Spleen (tissue), 11 donors: ENCODE measurements at regions not wholly inside any gene's neighbourhood (a gene's known extent, or its start where the extent isn't known, plus 50 kb on each side); places are given as distances from the start of the nearest gene placed in this dataset.

Source experiments
- DNase-seq: peaks from one replicate; pipeline ENCODE4 v3.0.0-alpha.2; 2020
- H3K27ac ChIP-seq, 8 donors: fragments of 200-600 bp; sonication (generic) in 7 of 8; 1 replicate in 4 of 8; 2 replicates in 4 of 8; pipeline versions ENCODE4 v1.5.0 to v1.8.0; 2016 to 2021; ENCODE audit warnings: inconsistent platforms in 4 of 8, mild to moderate bottlenecking in 4 of 8, moderate library complexity in 1 of 8
- H3K27me3 ChIP-seq, 7 donors: fragments of 200-600 bp; sonication (generic) in 6 of 7; replicated peaks in 1 of 7; 1 replicate in 4 of 7; 2 replicates in 3 of 7; pipeline versions ENCODE4 v1.5.0 to v1.8.0; 2016 to 2021; ENCODE audit warnings: inconsistent platforms in 3 of 7, mild to moderate bottlenecking in 1 of 7
- H3K36me3 ChIP-seq, 6 donors: fragments of 200-600 bp; sonication (generic) in 5 of 6; 1 replicate in 4 of 6; 2 replicates in 2 of 6; pipeline versions ENCODE4 v1.5.0 to v1.8.0; 2016 to 2021; ENCODE audit warnings: inconsistent platforms in 2 of 6
- H3K4me1 ChIP-seq, 6 donors: fragments of 200-600 bp; sonication (generic) in 5 of 6; 1 replicate in 3 of 6; 2 replicates in 3 of 6; pipeline versions ENCODE4 v1.5.0 to v1.8.0; 2016 to 2021; ENCODE audit warnings: inconsistent platforms in 3 of 6
- H3K4me3 ChIP-seq, 8 donors: fragments of 200-600 bp; sonication (generic) in 7 of 8; 1 replicate in 4 of 8; 2 replicates in 4 of 8; pipeline versions ENCODE4 v1.5.0 to v1.8.0; 2016 to 2021; ENCODE audit warnings: inconsistent platforms in 4 of 8, mild to moderate bottlenecking in 4 of 8, moderate library complexity in 2 of 8
- H3K9me3 ChIP-seq, 8 donors: fragments of 200-600 bp; sonication (generic) in 7 of 8; 1 replicate in 4 of 8; 2 replicates in 4 of 8; pipeline versions ENCODE4 v1.5.0 to v1.8.0; 2016 to 2021; ENCODE audit warnings: inconsistent platforms in 4 of 8
- POLR2A ChIP-seq, 3 donors: fragments of 450-650 bp; IDR thresholded peaks; one replicate each; pipeline ENCODE4 v1.5.1; 2017; ENCODE audit warnings: antibody characterized with exemption in 3 of 3, mild to moderate bottlenecking in 1 of 3
- POLR2AphosphoS5 ChIP-seq, 3 donors: sonication (generic); formaldehyde crosslinking; IDR thresholded peaks; one replicate each; pipeline ENCODE4 v1.5.1; 2017; ENCODE audit warnings: antibody characterized with exemption in 3 of 3
- WGBS, 5 donors: extraction: QIAGEN DNeasy Blood & Tissue Kit in 3 of 5; methylation state at CpG; one replicate each; pipeline versions ENCODE4 v1.1.5 to v1.1.7; 2013 to 2018; 5-methylcytosine and 5-hydroxymethylcytosine counted together
- intact Hi-C: fragments of 100-400 bp; cut with DNase I; formaldehyde crosslinking; loops from one replicate; pipeline ENCODE4 v1.15.0; 2023; ENCODE audit warnings: low total_unique reads
- TF ChIP-seq, protein P1 (sequence below), 11 experiments: fragments of 200-600 bp in 7 of 11; fragments of 450-650 bp in 4 of 11; sonication (generic) in 4 of 11; IDR thresholded peaks in 8 of 11; conservative IDR thresholded peaks in 3 of 11; 1 replicate in 7 of 11; 2 replicates in 4 of 11; pipeline versions ENCODE4 v1.4.0 to v1.8.0; 2016 to 2021; ENCODE audit warnings: antibody characterized with exemption in 11 of 11, inconsistent platforms in 4 of 11, mild to moderate bottlenecking in 1 of 11
- donor health status: healthy with polysubstance abuse.
- donor health status: DM: no; HTN: no; CAD: no; lungs with moderate emphysema.
- donor health status: DM: no; HTN: no; CAD: no.
- donor health status: Bipolar disorder and iron deficiency.
- donor health status: healthy.
- donor health status: DM: no; HTN: no; CAD: no.
- donor health status: DM: yes; HTN: yes; CAD: no.

DNA sequence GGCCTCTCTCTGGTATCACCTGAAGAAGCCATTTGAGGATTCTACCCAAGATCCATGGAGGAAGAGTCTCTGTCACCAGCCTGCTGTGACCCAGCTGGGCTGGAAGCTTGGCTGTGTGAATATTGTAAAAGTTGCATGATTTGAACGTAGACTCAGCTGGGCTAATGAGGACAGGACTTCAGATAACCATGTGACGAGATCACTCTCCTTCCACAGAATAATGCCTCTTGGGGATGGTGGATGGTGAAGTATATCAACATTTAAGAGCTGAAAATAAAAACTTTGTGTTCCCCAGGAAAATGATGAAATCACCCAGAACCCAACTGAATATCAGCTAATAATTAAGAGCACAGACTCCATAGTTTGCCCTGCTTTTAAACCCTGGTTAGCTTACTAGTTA, 427.9 kb downstream of the CD83 start:
- Histone ChIP-seq H3K4me3 (no peak overlapping the region), H3K4me1 (peaks cover 0 to 12% (median 0%) of the 10 kb centered on the region in 6 donors), H3K9me3 (no peaks in the 10 kb centered on the region), H3K27ac (no peak overlapping the region), H3K36me3 (no peaks in the 10 kb centered on the region), H3K27me3 (no peaks in the 10 kb centered on the region)
- intact Hi-C loops = no loop called here
- WGBS, 5 donors = 77 to 100% (median 93%) methylated on average over 2 of the region's 2 CpGs
- TF ChIP-seq POLR2A (IDR thresholded peaks at IDR 0.05) = no peak
- TF ChIP-seq POLR2AphosphoS5 (IDR thresholded peaks at IDR 0.05) = no peak
- TF ChIP-seq, protein P1, sequence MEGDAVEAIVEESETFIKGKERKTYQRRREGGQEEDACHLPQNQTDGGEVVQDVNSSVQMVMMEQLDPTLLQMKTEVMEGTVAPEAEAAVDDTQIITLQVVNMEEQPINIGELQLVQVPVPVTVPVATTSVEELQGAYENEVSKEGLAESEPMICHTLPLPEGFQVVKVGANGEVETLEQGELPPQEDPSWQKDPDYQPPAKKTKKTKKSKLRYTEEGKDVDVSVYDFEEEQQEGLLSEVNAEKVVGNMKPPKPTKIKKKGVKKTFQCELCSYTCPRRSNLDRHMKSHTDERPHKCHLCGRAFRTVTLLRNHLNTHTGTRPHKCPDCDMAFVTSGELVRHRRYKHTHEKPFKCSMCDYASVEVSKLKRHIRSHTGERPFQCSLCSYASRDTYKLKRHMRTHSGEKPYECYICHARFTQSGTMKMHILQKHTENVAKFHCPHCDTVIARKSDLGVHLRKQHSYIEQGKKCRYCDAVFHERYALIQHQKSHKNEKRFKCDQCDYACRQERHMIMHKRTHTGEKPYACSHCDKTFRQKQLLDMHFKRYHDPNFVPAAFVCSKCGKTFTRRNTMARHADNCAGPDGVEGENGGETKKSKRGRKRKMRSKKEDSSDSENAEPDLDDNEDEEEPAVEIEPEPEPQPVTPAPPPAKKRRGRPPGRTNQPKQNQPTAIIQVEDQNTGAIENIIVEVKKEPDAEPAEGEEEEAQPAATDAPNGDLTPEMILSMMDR (IDR thresholded peaks at IDR 0.05 in 8 of 11, conservative IDR thresholded peaks at IDR 0.05 in 3 of 11) = no peak
- DNase-seq = no peak

DNA sequence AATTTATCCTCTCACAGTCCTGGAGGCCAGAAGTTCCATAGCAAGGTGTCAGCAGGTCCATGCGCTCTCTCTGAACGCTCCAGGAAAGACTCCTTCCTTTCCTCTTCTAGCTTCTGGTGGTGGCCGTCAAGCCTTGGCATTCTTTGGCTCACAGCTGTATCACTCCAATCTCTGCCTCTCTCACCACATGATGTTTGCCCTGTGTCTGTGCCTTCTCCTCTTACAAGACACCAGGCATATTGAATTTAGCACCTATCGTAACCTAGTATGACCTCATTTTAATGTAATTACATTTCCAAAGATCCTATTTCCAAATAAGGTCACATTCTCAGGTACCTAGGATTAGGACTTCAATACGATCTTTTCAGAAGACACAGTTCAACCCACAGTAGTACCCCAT, 428.5 kb downstream of the CD83 start:
- TF ChIP-seq, protein P1 (IDR thresholded peaks at IDR 0.05 in 8 of 11, conservative IDR thresholded peaks at IDR 0.05 in 3 of 11) = no peak
- TF ChIP-seq POLR2AphosphoS5 (IDR thresholded peaks at IDR 0.05) (no peak), POLR2A (IDR thresholded peaks at IDR 0.05) (no peak)
- Histone ChIP-seq H3K9me3 (no peaks in the 10 kb centered on the region), H3K27ac (no peak overlapping the region), H3K27me3 (no peaks in the 10 kb centered on the region), H3K4me3 (no peak overlapping the region), H3K4me1 (peaks cover 0 to 12% (median 0%) of the 10 kb centered on the region in 6 donors), H3K36me3 (no peaks in the 10 kb centered on the region)
- intact Hi-C loops = no loop called here
- WGBS, 5 donors = 89 to 97% (median 92%) methylated on average over 5 of the region's 5 CpGs
- DNase-seq = no peak

DNA sequence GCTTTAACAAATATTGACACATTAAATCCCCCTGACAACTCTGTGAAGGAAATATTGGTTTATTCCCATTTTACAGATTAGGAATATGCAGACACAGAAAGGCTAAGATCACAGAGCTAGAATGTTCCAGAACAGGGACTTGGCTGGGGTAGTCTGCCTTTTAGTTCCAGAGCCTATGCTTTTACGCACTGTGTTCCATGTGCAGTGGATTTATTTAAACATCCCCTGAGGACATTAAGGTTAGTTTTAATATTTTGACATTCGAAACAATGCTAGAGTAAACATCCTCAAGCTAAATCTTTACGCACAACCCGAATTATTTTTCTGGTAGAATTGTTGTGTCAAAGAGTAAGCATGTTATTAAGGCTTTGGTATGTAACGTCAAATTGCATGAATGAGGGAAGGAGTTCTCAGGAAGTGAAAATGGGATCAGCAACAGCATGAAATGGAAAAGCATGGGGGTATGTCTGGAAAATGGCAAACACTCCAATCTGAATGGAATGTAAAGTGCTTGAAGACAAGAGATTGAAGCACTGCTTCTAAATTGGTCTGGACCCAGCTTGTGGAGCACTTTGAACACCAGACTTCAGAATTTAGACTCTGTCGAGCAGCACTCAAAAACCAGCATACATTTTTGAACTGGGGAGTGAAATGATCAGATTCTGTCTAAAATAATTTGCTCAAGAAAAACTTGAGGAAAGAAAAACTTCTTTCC, 429.9 kb downstream of the CD83 start:
- peaks cover 0 to 7% (median 0%) of the 10 kb centered on the region in 6 donors for H3K4me1 ChIP-seq
- TF ChIP-seq, protein P1 (IDR thresholded peaks at IDR 0.05 in 8 of 11, conservative IDR thresholded peaks at IDR 0.05 in 3 of 11) = no peak
- no peak for TF ChIP-seq POLR2A (IDR thresholded peaks at IDR 0.05)
- no peak for TF ChIP-seq POLR2AphosphoS5 (IDR thresholded peaks at IDR 0.05)
- intact Hi-C loops = no loop called here
- H3K36me3 ChIP-seq = no peaks in the 10 kb centered on the region
- no peaks in the 10 kb centered on the region for H3K9me3 ChIP-seq
- WGBS, 5 donors = 70 to 88% (median 86%) methylated on average over 6 of the region's 6 CpGs
- H3K4me3 ChIP-seq = no peak overlapping the region
- no peaks in the 10 kb centered on the region for H3K27me3 ChIP-seq
- no peak overlapping the region for H3K27ac ChIP-seq
- no peak for DNase-seq

DNA sequence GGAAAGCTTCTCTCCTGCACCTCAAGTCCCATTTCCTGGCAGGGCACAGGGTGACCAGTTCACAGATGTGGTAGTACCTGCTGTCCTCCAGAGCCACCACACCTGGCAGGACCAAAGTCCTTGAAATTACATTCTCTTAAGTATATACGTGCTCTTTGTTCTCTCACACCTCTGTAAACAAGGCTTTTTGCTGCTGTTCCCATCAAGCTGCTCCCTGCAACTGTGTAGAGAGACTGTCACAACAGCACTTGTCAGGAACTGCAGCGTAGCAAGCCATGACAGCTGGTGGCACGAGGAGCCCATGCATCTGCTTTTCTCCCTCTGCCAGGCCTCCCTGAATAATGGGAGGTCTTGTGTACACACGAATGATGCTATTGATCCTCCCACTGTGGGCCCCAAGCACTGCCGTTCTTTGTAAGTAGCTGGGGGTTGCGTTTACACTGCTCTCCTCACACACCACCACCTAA, 431.8 kb downstream of the CD83 start:
- no peak overlapping the region for H3K4me3 ChIP-seq
- H3K27ac ChIP-seq = no peak overlapping the region
- no peaks in the 10 kb centered on the region for H3K9me3 ChIP-seq
- intact Hi-C loops = no loop called here
- H3K27me3 ChIP-seq = no peaks in the 10 kb centered on the region
- WGBS, 5 donors = 78 to 85% (median 80%) methylated on average over 6 of the region's 6 CpGs
- no peaks in the 10 kb centered on the region for H3K4me1 ChIP-seq
- H3K36me3 ChIP-seq = no peaks in the 10 kb centered on the region
- DNase-seq = no peak
- TF ChIP-seq, protein P1 (IDR thresholded peaks at IDR 0.05 in 8 of 11, conservative IDR thresholded peaks at IDR 0.05 in 3 of 11) = no peak
- TF ChIP-seq POLR2AphosphoS5 (IDR thresholded peaks at IDR 0.05) = no peak
- no peak for TF ChIP-seq POLR2A (IDR thresholded peaks at IDR 0.05)
